GM21526 (cell line): ENCODE measurements at regions not wholly inside any gene's neighbourhood (a gene's known extent, or its start where the extent isn't known, plus 50 kb on each side); places are given as distances from the start of the nearest gene placed in this dataset.
"Not testable (repeated sequence)": the region's sequence is repeated elsewhere in the genome, so short reads cannot be mapped to it uniquely, and the experiment has no call there.

Experiments used
- ATAC-seq: cut with Tn5 transposase; IDR thresholded peaks from one replicate; pipeline ENCODE4 v1.9.1; 2021; ENCODE audit warnings: moderate library complexity; ENCODE audit not compliant: unreplicated experiment, low FRiP score

- no peak for ATAC-seq
Measured at GRCh38 chr2:226540204-226540994, 259.2 kb downstream of the IRS1 start.

DNA sequence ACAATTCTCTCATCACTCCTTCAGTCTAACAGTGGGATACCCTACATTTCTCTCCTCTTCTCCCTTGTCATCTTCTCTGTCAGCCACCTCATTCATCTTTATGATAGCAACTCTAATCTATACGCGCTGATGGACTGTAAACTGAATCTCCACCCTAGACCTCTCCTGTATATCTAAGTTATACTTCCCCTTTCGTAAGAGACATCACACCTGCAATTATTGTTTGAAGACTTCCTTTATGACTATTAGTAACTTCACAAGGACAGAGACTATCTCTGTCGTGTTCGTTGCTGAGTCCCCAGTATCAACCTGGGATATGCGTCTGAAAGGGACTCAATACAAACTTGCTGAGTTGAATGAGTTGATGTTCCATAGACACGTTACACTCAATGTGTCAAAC, 263.2 kb downstream of the IRS1 start:
- ATAC-seq: no peak

DNA sequence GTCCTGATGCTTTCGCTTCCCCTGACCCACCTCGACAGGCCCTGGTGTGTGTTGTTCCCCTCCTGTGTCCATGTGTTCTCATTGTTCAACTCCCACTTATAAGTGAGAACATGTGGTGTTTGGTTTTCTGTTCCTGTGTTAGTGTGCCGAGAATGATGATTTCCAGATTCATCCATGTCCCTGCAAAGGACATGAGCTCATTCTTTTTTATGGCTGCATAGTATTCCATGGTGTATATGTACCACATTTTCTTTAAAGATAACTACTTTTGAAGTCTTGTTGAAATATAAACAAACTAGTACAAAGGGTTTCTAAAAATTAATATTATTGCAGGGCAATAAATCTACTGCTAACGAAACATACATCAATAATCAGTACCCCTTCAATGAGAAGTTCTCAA, 266.6 kb downstream of the IRS1 start:
- not testable (repeated sequence) for ATAC-seq

DNA sequence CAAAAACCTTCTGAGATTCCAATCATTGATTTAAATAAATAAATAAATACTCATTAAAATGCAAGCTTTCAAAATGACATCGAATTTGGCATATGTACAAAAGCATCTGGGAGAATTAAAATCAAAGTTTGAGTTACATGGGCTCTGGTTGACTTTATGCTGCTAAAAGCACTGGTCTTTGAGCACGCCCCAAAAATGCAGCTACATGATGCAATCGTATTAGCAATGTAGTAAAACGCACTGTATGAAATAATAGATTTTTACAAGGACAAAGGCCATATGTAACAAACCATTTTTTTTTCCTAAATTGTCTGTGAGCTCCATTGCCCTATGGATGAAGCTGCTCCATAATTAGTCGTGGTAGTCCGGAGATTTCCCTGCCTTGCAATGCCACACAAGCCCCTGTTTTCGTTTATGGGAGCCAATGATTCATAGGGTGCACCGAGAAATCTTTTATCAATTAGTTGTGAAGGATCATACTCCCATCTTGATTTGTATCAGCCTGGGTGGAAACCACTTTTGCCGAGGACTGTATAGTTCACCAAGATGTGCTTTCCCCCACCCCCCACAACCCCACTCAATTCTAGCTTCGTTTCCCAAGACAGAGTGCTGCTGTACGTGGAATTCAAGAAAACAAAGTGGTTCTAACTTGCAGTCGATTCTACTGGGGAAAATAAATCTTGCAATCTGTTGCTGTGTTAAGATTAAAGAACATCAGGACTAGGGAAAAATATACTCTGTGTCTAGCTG, 268.4 kb downstream of the IRS1 start:
- ATAC-seq: no peak

- ATAC-seq: no peak
Measured at GRCh38 chr2:226529556-226529955, 270.1 kb downstream of the IRS1 start.

GRCh38 chr2:226526716-226527115, 272.9 kb downstream of the IRS1 start:
- ATAC-seq: no peak

DNA sequence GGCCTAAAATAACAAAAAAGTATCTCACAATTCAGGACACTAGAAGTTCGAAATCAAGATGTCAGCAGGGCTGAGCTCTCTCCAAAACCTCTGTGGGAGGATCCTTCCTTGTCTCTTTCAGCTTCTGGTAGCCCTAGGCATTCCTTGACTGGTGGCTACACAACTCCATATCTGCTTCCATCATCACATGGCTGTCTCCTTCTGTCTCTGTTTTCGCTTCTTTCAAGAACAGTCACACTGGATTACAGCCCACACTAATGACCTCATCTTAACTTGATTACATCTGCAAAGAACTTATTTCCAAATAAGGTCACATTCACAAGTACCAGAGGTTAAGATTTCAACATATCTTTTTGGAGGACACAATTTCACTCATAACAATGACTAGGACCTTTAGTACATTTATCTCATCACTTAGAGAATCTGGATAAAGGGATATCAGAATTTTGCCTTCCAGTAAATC, 275.2 kb downstream of the IRS1 start:
- ATAC-seq: no peak

GRCh38 chr2:226520723-226521122, 278.9 kb downstream of the IRS1 start:
- ATAC-seq: no peak

DNA sequence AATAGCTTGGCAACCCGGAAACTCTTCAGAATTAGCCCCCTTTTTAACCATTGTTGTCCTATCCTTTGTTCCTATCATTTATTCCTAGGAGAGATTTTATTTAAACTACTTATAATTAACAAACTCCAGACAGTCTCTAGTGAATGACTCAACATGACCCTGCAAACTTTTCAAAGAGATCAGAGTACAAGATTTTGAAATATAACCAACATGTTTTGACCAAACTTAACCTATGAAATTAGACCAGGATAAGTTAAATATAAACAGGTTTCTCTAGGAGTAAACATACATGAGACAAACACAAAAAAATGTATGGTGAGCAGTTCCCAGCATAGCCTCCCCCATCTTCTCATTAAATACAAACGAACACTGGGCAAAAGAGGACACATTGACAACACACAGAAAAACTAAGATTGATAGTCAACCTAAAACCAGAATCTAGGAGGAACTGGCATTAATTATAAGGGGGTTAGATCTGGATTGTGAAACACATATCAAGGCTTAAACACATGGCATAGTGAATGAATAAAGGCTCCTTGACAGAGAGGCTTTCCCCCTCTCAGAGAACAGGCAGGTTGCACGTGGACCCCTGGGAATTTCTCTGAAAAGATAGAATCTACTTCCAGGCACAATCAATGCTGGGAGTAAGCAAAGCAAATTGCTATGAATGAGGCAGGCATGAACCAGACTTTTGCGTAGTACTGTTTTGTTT, 284.1 kb downstream of the IRS1 start:
- ATAC-seq: no peak

- no peak for ATAC-seq
Measured at GRCh38 chr2:226514895-226515294, 284.7 kb downstream of the IRS1 start.

DNA sequence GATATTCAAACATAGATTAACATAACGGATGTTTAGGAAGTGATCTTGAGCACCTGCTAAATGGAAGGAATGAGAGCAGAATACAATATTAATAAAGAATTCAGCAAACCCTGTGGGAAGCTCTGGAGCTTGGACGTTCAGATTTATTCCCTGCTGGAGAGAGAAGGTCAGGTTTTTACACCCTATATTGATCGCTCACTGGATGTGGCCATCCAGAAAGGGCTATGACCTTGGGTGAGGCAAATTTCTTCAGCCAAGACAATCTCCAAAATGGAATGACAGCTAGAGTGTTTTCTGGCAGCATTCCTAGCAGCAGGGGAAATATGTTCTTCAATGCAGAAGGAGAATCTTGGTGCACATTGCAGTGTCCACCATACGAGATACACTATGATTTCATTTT, 288.3 kb downstream of the IRS1 start:
- no peak for ATAC-seq

GRCh38 chr2:226508683-226509082, 290.9 kb downstream of the IRS1 start:
- ATAC-seq: no peak

DNA sequence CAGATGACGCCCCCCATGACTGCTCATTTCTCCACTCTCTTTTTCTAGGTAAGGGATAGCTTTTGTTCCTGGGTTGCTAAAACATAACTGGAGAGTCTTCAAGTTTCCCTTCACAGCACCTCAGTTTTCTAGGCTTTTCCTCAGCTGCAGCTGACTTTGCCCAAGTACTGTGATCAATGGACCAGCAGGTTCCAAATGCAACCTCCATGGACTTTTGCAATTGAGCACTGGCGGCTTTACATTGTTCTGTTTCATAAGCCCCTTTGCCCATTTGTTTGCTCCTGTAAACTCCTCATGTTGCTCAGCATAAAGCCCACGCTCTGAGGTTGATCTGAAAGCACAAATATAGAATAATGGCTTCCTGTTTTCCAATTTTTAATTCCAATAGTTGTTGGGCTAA, 291.6 kb downstream of the IRS1 start:
- ATAC-seq: no peak

DNA sequence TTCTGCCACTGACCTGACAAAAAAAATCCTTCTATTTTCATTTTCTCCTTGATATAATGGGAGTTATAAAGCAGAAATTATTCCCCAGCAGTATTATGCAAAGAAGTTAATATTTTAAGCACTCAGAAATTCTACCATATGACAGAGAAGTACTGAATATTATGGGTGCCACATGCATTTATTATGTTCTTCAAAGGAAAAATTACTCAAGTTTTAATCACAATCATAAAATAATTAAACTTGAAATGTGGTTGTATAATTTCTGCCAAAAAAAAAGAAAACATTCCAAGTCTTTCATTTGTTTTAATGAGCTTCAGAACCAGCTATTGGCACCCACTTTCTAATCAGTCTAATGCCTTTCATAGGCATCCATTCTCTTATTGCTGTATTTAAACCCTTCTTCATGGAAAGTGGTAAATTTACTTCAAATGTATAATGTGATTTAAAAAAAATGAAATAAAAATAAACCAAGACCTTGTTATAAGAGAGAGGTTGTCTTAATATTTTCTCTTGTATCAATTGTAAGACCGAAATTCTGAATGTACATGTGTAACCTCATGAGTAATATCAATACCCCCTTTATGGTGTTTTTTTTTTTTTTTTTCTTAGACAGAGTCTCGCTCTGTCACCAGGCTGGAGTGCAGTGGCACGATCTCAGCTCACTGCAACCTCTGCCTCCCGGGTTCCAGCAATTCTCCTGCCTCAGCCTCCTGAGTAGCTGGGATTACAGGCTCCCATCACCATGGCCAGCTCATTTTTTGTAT, 302.3 kb downstream of the IRS1 start:
- no peak for ATAC-seq

GRCh38 chr2:226496273-226496550, 303.4 kb downstream of the IRS1 start:
- ATAC-seq: no peak

GRCh38 chr2:226495466-226496272, 304.0 kb downstream of the IRS1 start:
- no peak for ATAC-seq

DNA sequence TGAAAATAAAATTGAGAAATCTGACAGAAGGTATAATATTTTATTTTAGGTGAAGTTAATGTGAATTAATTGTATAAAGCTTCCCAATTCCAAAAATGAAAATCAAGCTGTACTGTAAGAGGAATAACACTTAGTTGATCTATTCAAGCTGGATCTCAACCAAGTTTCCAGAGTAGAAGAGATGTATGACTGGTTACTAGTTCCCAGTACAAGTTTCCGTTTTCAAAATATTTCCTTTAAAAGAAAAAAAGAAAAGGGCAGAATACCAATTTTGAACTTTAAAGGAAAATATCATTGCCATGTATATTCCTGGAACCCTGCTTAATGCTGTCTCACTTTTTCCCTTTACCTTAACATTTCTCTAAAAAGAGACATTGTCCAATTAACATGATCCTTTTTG, 308.5 kb downstream of the IRS1 start:
- no peak for ATAC-seq

- no peak for ATAC-seq
Measured at GRCh38 chr2:226489775-226490541, 309.7 kb downstream of the IRS1 start.

DNA sequence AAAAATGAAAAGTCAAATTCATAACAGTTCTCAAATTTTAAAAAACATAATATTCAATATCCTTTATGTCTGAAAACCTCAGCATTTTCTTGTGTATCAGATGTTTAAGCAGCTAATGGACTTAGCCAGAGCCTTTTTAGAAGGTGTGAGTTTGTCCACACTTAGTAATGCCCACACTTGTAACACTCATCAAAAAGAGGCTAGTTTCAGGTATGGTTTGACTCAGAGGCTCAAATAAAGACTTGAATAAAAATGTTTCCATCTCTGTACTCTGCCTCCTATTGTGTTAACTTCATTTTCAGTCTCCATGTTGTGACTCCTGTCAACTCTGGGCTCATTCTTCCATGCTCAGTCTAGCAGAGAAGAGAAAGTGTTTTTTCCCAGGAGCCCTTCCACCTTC, 311.6 kb downstream of the IRS1 start:
- peak; percentile 51 for ATAC-seq
